Peyer's patch (tissue), 4 donors: ENCODE measurements at regions not wholly inside any gene's neighbourhood (a gene's known extent, or its start where the extent isn't known, plus 50 kb on each side); places are given as distances from the start of the nearest gene placed in this dataset.

Experiments used
- DNase-seq, 3 donors: peaks; one replicate each; pipeline ENCODE4 v3.0.0-alpha.2; 2017 to 2019
- H3K27ac ChIP-seq, 4 donors: fragments of 200-600 bp; sonication (generic); one replicate each; pipeline ENCODE4 v1.5.1; 2016 to 2019
- H3K27me3 ChIP-seq, 2 donors: fragments of 200-600 bp; sonication (generic); one replicate each; pipeline ENCODE4 v1.5.1; 2019
- H3K36me3 ChIP-seq, 3 donors: fragments of 200-600 bp; sonication (generic); one replicate each; pipeline ENCODE4 v1.5.1; 2016 to 2019
- H3K4me1 ChIP-seq, 4 donors: fragments of 200-600 bp; sonication (generic); one replicate each; pipeline ENCODE4 v1.5.1; 2016 to 2019
- H3K4me3 ChIP-seq, 4 donors: fragments of 200-600 bp; sonication (generic); 1 replicate in 3 of 4; 2 replicates in 1 of 4; pipeline ENCODE4 v1.5.1; 2016 to 2019; ENCODE audit warnings: mild to moderate bottlenecking in 1 of 4
- H3K9me3 ChIP-seq, 4 donors: fragments of 200-600 bp; sonication (generic); one replicate each; pipeline ENCODE4 v1.5.1; 2016 to 2019; ENCODE audit warnings: mild to moderate bottlenecking in 1 of 4
- POLR2A ChIP-seq, 2 donors: fragments of 450-650 bp; IDR thresholded peaks; one replicate each; pipeline ENCODE4 v1.5.1; 2017; ENCODE audit warnings: antibody characterized with exemption in 2 of 2, mild to moderate bottlenecking in 2 of 2, moderate library complexity in 2 of 2
- TF ChIP-seq, protein P1 (sequence below), 6 experiments: fragments of 450-650 bp in 4 of 6; fragments of 200-600 bp in 2 of 6; sonication (generic) in 1 of 6; IDR thresholded peaks; one replicate each; pipeline ENCODE4 v1.5.1; 2017 to 2019; ENCODE audit warnings: antibody characterized with exemption in 6 of 6, mild to moderate bottlenecking in 3 of 6, moderate library complexity in 1 of 6

DNA sequence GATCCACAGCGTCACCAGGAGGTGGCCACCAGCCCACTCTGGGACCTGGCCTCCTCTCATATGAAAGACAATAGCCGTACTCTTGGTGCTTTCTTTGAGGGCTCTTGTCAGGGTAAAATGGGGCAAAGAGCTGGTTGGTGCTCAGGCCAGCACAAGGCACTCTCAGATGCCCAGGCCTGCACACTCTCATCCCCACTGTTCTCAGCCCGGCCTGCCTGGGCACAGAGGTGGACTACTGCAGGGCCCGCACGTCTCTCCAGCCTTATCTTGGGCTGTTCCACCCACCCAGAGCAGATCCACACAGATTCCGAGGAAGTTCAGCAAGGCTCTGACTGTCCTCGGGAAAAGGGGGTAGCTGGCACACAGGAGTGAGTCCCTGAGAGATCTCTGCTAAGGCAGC lies 122.8 kb upstream of the PRR20G start:
- peak in 1 of 3 donors; percentile 36 for DNase-seq
- Histone ChIP-seq H3K36me3 (no peaks in the 10 kb centered on the region), H3K4me3 (no peak overlapping the region), H3K9me3 (no peaks in the 10 kb centered on the region), H3K27me3 (no peaks in the 10 kb centered on the region), H3K27ac (no peak overlapping the region), H3K4me1 (no peaks in the 10 kb centered on the region)
- TF ChIP-seq POLR2A (IDR thresholded peaks at IDR 0.05) = no peak
- TF ChIP-seq, protein P1, sequence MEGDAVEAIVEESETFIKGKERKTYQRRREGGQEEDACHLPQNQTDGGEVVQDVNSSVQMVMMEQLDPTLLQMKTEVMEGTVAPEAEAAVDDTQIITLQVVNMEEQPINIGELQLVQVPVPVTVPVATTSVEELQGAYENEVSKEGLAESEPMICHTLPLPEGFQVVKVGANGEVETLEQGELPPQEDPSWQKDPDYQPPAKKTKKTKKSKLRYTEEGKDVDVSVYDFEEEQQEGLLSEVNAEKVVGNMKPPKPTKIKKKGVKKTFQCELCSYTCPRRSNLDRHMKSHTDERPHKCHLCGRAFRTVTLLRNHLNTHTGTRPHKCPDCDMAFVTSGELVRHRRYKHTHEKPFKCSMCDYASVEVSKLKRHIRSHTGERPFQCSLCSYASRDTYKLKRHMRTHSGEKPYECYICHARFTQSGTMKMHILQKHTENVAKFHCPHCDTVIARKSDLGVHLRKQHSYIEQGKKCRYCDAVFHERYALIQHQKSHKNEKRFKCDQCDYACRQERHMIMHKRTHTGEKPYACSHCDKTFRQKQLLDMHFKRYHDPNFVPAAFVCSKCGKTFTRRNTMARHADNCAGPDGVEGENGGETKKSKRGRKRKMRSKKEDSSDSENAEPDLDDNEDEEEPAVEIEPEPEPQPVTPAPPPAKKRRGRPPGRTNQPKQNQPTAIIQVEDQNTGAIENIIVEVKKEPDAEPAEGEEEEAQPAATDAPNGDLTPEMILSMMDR (IDR thresholded peaks at IDR 0.05) = no peak

DNA sequence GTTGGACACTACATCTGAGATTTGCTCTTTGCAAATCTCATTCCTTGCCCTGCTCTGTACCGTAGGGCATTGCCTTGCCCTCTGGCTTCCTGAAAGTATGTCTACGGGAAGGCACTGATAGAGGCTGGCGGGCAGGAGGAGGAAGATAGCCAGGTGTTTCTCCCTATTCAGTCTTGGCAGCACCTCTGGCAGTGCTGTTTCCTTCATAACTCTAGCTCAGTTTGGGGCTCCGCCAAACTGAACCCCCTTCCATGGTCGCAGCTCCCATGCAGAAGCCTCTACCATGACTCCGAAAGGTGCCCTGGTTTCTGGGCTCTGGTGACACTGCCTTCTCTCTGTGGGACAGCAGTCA lies 122.3 kb upstream of the PRR20G start:
- no peak overlapping the region for H3K27ac ChIP-seq
- TF ChIP-seq, protein P1 (IDR thresholded peaks at IDR 0.05) = no peak
- TF ChIP-seq POLR2A (IDR thresholded peaks at IDR 0.05) = no peak
- H3K36me3 ChIP-seq = no peaks in the 10 kb centered on the region
- DNase-seq = peak in 1 of 3 donors; percentile 17
- H3K27me3 ChIP-seq = no peaks in the 10 kb centered on the region
- H3K4me3 ChIP-seq = no peak overlapping the region
- no peaks in the 10 kb centered on the region for H3K9me3 ChIP-seq
- H3K4me1 ChIP-seq = no peaks in the 10 kb centered on the region

DNA sequence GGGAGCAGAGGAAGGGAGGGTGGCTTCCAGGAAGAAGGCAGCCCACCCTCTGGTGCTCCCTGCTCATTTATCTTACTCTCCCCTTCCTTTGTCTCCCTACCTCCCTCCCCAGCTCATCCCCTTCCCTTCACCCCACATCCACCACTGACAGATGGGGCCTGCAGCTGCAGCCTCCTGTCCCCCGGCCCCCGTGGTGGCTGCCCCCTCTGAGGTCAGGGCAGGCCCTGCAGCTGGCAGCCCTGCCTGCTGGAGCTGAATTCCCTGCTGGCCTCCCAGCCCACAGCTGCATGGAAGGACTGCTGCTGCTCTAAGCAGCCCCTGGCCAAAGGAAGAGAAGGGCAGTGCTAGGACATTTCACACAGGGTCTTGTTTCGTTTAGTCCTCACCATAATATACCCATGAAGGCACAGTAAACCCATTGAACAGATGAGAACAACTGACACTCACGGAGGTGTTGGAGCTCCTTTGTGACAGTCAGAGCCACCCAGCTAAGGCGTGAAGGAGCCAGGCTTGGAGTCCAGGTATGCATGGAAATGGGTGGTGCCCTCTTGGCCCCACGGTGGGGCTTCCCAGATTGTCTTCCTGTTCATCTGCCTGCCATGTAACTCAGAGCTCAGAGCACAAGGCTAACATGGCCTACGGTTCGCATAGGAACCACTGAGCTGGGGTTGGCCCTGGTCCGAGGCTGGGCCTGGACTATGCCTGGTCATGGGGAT lies 121.7 kb upstream of the PRR20G start:
- Histone ChIP-seq H3K4me1 (no peaks in the 10 kb centered on the region), H3K4me3 (no peak overlapping the region), H3K9me3 (no peaks in the 10 kb centered on the region), H3K27ac (no peak overlapping the region), H3K36me3 (no peaks in the 10 kb centered on the region), H3K27me3 (no peaks in the 10 kb centered on the region)
- TF ChIP-seq, protein P1 (IDR thresholded peaks at IDR 0.05) = no peak
- TF ChIP-seq POLR2A (IDR thresholded peaks at IDR 0.05) = no peak
- peak in 1 of 3 donors; percentile 14 for DNase-seq

DNA sequence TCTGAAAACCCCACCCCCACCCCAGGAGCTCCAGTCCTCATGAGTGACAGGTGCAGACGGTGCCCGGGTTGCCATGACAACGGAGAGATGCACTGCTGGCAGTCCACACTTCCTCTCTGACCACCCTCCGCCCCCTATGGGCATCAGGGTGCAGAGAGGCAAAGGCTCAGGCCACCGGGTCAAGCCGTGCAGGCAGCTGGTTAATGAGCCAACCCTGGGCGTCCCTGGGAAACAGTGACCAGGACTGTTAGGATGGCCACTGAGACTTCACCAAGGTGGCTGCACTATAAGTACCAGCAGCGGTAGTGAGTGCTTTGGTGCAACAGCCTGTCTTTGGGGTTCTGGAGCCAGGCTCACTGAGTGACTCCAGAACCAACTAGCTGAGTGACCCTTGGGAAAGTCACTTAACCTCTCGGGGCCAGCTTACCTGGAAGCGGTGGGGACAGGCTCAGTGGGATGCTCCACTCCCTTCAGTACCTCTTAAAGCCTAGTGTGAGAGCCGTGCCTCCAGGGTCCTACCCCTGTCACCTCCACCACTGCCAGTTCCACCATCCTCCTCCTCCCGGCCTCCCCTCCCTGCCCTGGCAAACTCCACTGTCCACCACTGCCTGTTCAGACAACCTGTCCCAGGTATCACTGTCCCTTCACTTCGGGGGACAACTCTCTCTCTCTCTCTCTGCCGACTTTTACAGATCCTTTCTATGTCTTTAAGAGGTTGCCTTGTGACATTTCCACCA lies 121.0 kb upstream of the PRR20G start:
- Histone ChIP-seq H3K4me3 (no peak overlapping the region), H3K4me1 (no peaks in the 10 kb centered on the region)

DNA sequence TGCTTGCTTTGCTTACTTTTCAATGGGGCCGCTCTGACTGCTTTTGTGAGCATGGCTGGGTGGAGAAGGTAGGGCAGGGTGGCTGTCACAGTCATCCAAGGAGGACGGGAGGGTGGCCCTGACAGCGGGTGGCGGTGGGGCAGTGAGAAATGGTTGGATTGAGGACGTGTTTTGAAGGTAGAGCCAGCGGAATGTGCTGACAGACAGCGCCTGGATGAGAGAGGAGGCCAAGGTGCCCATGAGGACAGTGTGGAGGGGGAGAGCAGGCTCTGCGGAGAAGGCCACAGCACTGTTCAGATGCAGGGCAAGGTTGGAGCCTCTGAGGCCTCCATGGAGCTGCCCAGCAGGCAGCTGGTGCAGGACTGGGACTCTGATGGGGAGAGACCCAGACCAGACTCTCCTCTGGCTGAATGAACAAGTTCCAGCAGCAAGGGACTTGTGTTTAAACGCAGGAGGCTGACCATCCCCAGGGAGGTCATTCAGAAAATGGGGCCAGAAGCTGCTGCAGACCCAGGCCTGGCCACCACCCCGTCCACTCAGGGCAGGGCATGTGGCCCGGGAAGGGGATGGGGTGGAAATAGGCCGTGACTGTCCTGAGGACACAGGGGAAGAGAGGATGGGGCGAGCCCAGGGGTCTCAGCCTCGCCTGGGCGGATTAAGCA lies 120.3 kb upstream of the PRR20G start:
- peak in 2 of 3 donors; percentile 32 to 35 for DNase-seq
- no peaks in the 10 kb centered on the region for H3K27me3 ChIP-seq
- TF ChIP-seq, protein P1 (IDR thresholded peaks at IDR 0.05) = no peak
- TF ChIP-seq POLR2A (IDR thresholded peaks at IDR 0.05) = no peak
- no peaks in the 10 kb centered on the region for H3K4me1 ChIP-seq
- H3K36me3 ChIP-seq = no peaks in the 10 kb centered on the region
- H3K9me3 ChIP-seq = no peaks in the 10 kb centered on the region
- no peak overlapping the region for H3K27ac ChIP-seq
- no peak overlapping the region for H3K4me3 ChIP-seq

More for the DNA sequence above, 121.0 kb upstream of the PRR20G start:
- H3K9me3 ChIP-seq = no peaks in the 10 kb centered on the region
- H3K36me3 ChIP-seq = no peaks in the 10 kb centered on the region
- TF ChIP-seq, protein P1 (IDR thresholded peaks at IDR 0.05) = no peak
- TF ChIP-seq POLR2A (IDR thresholded peaks at IDR 0.05) = no peak
- peak in 2 of 3 donors; percentile 24 to 34 for DNase-seq
- H3K27me3 ChIP-seq = no peaks in the 10 kb centered on the region
- no peak overlapping the region for H3K27ac ChIP-seq
